H1 (cell line): ENCODE measurements at regions not wholly inside any gene's neighbourhood (a gene's known extent, or its start where the extent isn't known, plus 50 kb on each side); places are given as distances from the start of the nearest gene placed in this dataset.

Source experiments
- CTCF ChIA-PET: fragments of 300-600 bp; sonication (Branson Sonifier 250); formaldehyde crosslinking; loops from one replicate; lab custom pipeline; 2021; ENCODE audit not compliant: partially characterized antibody; lab: Charles Lee
- POLR2A ChIA-PET: fragments of 300-600 bp; sonication (Branson Sonifier 250); formaldehyde crosslinking; loops from one replicate; lab custom pipeline; 2021; ENCODE audit warnings: inconsistent platforms; ENCODE audit not compliant: partially characterized antibody; lab: Charles Lee
- DNase-seq, 2 experiments: peaks; one replicate each; pipeline versions ENCODE4 v3.0.0 to v3.0.0-alpha.2; 2010 to 2022; ENCODE audit warnings: low spot score in 2 of 2, low read depth in 1 of 2, mixed read lengths in 1 of 2
- FAIRE-seq: peaks from 2 replicates; lab custom pipeline; 2011; peaks lifted over from hg19 to GRCh38; lab: Jason Lieb, UNC
- H2AFZ ChIP-seq: 2 replicates; pipeline ENCODE4 v1.8.1; 2012; ENCODE audit warnings: low read length, inconsistent platforms
- H2AK5ac ChIP-seq: 2 replicates; pipeline ENCODE4 v1.6.1; 2013; ENCODE audit warnings: low read depth, low read length
- H2BK120ac ChIP-seq: replicated peaks from 2 replicates; pipeline ENCODE3; 2013; ENCODE audit warnings: low read depth, low read length, inconsistent platforms
- H2BK12ac ChIP-seq: 2 replicates; pipeline ENCODE4 v1.6.1; 2013; ENCODE audit warnings: low read depth, low read length
- H2BK15ac ChIP-seq: 2 replicates; pipeline ENCODE4 v1.6.1; 2013; ENCODE audit warnings: low read length
- H2BK20ac ChIP-seq: 2 replicates; pipeline ENCODE4 v1.6.1; 2013; ENCODE audit warnings: low read length
- H2BK5ac ChIP-seq: 2 replicates; pipeline ENCODE4 v1.6.1; 2013; ENCODE audit warnings: low read depth, low read length
- H3K14ac ChIP-seq: 2 replicates; pipeline ENCODE4 v1.6.1; 2013; ENCODE audit warnings: inconsistent platforms; ENCODE audit not compliant: insufficient read length
- H3K18ac ChIP-seq: 2 replicates; pipeline ENCODE4 v1.6.1; 2013; ENCODE audit warnings: low read length; ENCODE audit errors: extremely low read depth
- H3K23ac ChIP-seq: 2 replicates; pipeline ENCODE4 v1.6.1; 2013; ENCODE audit warnings: inconsistent platforms; ENCODE audit not compliant: insufficient read length
- H3K23me2 ChIP-seq: 2 replicates; pipeline ENCODE4 v1.6.1; 2013; ENCODE audit warnings: low read depth, low read length
- H3K27ac ChIP-seq: 2 replicates; pipeline ENCODE4 v1.6.1; 2011; ENCODE audit warnings: low read depth, low read length, inconsistent platforms
- H3K27me3 ChIP-seq, 4 experiments: replicated peaks in 1 of 4; 1 replicate in 1 of 4; 2 replicates in 3 of 4; pipeline versions ENCODE4 v1.6.1 to v1.8.1; 2011 to 2013; ENCODE audit warnings: low read length in 3 of 4, mild to moderate bottlenecking in 3 of 4, inconsistent platforms in 2 of 4, mixed read lengths in 2 of 4, moderate library complexity in 1 of 4; ENCODE audit not compliant: control insufficient read depth in 3 of 4, insufficient read depth in 3 of 4; ENCODE audit errors: extremely low read depth in 1 of 4
- H3K36me3 ChIP-seq, 4 experiments: 2 replicates each; pipeline versions ENCODE4 v1.6.1 to v1.8.1; 2011 to 2013; ENCODE audit warnings: mild to moderate bottlenecking in 4 of 4, low read length in 3 of 4, moderate library complexity in 2 of 4, control low read depth in 1 of 4, inconsistent platforms in 1 of 4; ENCODE audit not compliant: insufficient read depth in 4 of 4, control insufficient read depth in 2 of 4
- H3K4ac ChIP-seq: replicated peaks from 2 replicates; pipeline ENCODE3; 2013; ENCODE audit warnings: low read length, low read depth, mixed read lengths, inconsistent platforms; ENCODE audit not compliant: insufficient read length
- H3K4me1 ChIP-seq, 4 experiments: replicated peaks in 1 of 4; 1 replicate in 1 of 4; 2 replicates in 3 of 4; pipeline versions ENCODE4 v1.6.1 to v1.8.1; 2011 to 2013; ENCODE audit warnings: low read length in 3 of 4, inconsistent platforms in 2 of 4, mixed read lengths in 1 of 4; ENCODE audit not compliant: insufficient read depth in 4 of 4, control insufficient read depth in 3 of 4
- H3K4me2 ChIP-seq, 2 experiments: 2 replicates each; pipeline versions ENCODE4 v1.6.1 to v1.8.1; 2011 to 2013; ENCODE audit warnings: low read depth in 2 of 2, low read length in 2 of 2, control low read depth in 1 of 2, inconsistent platforms in 1 of 2, mild to moderate bottlenecking in 1 of 2; ENCODE audit not compliant: insufficient read depth in 1 of 2
- H3K4me3 ChIP-seq, 4 experiments: fragments of 200-600, 300-600 bp in 1 of 4; sonication (generic), shearing (Covaris generic), sonication (Bioruptor Twin) in 1 of 4; 2 replicates each; pipeline versions ENCODE4 v1.5.1 to v1.8.1; 2011 to 2016; ENCODE audit warnings: low read length in 4 of 4, low read depth in 3 of 4, control low read depth in 2 of 4, inconsistent platforms in 2 of 4, mild to moderate bottlenecking in 2 of 4, mixed read lengths in 1 of 4, moderate library complexity in 1 of 4; ENCODE audit not compliant: insufficient read depth in 2 of 4; ENCODE audit errors: extremely low read depth in 1 of 4
- H3K56ac ChIP-seq: replicated peaks from 2 replicates; pipeline ENCODE3; 2013; ENCODE audit warnings: low read depth, mild to moderate bottlenecking, mixed read lengths, low read length, inconsistent platforms; ENCODE audit not compliant: insufficient read length
- H3K79me1 ChIP-seq: 2 replicates; pipeline ENCODE4 v1.6.1; 2013; ENCODE audit warnings: low read depth, low read length, control low read depth
- H3K79me2 ChIP-seq, 2 experiments: 2 replicates each; pipeline versions ENCODE4 v1.6.1 to v1.8.1; 2012 to 2013; ENCODE audit warnings: low read length in 2 of 2, mild to moderate bottlenecking in 2 of 2, inconsistent platforms in 1 of 2; ENCODE audit not compliant: insufficient read depth in 2 of 2, control insufficient read depth in 1 of 2
- H3K9ac ChIP-seq, 4 experiments: replicated peaks in 1 of 4; 1 replicate in 1 of 4; 2 replicates in 3 of 4; pipeline versions ENCODE4 v1.6.1 to v1.8.1; 2011 to 2013; ENCODE audit warnings: low read depth in 3 of 4, low read length in 3 of 4, control low read depth in 2 of 4, mild to moderate bottlenecking in 2 of 4, moderate library complexity in 2 of 4, inconsistent platforms in 1 of 4; ENCODE audit errors: extremely low read depth in 1 of 4
- H3K9me3 ChIP-seq, 2 experiments: 2 replicates each; pipeline versions ENCODE4 v1.6.1 to v1.8.1; 2012 to 2013; ENCODE audit warnings: mild to moderate bottlenecking in 2 of 2, moderate library complexity in 2 of 2, control low read depth in 1 of 2, inconsistent platforms in 1 of 2, low read depth in 1 of 2, low read length in 1 of 2, mixed read lengths in 1 of 2; ENCODE audit not compliant: insufficient read depth in 2 of 2
- H4K20me1 ChIP-seq, 2 experiments: replicated peaks in 1 of 2; 2 replicates each; pipeline versions ENCODE3 to v1.8.1; 2011 to 2013; ENCODE audit warnings: inconsistent platforms in 2 of 2, low read length in 2 of 2, mild to moderate bottlenecking in 1 of 2; ENCODE audit not compliant: insufficient read depth in 2 of 2, control insufficient read depth in 1 of 2
- H4K5ac ChIP-seq: 2 replicates; pipeline ENCODE4 v1.6.1; 2013; ENCODE audit warnings: low read length, low read depth, mixed read lengths, inconsistent platforms; ENCODE audit not compliant: insufficient read length
- H4K8ac ChIP-seq: 2 replicates; pipeline ENCODE4 v1.8.0; 2013; ENCODE audit warnings: mild to moderate bottlenecking, moderate library complexity, low read length, inconsistent platforms; ENCODE audit not compliant: insufficient read depth; ENCODE audit errors: extremely low read depth
- H4K91ac ChIP-seq: replicated peaks from 2 replicates; pipeline ENCODE3; 2013; ENCODE audit warnings: low read length, mixed read lengths, inconsistent platforms; ENCODE audit not compliant: insufficient read length
- CBX8 ChIP-seq: fragments of 300-800, 300-1000 bp; sonication (generic); IDR thresholded peaks from 2 replicates; pipeline ENCODE4 v1.7.1; 2016; ENCODE audit warnings: low read depth, low read length, borderline replicate concordance
- CEBPB ChIP-seq: IDR thresholded peaks from 2 replicates; pipeline ENCODE4 v1.6.1; 2012; ENCODE audit warnings: low read depth, low read length
- CREB1 ChIP-seq: IDR thresholded peaks from 2 replicates; pipeline ENCODE4 v1.6.1; 2012; ENCODE audit warnings: inconsistent platforms
- GTF2F1 ChIP-seq: IDR thresholded peaks from 2 replicates; pipeline ENCODE4 v1.6.1; 2012; ENCODE audit warnings: low read depth, low read length, improper control_type of control experiment, borderline replicate concordance
- SP2 ChIP-seq: IDR thresholded peaks from 2 replicates; pipeline ENCODE4 v1.6.1; 2012; ENCODE audit warnings: mild to moderate bottlenecking, low read length, inconsistent platforms
- SP4 ChIP-seq: IDR thresholded peaks from 2 replicates; pipeline ENCODE4 v1.6.1; 2012; ENCODE audit warnings: low read length, inconsistent platforms
- WGBS, 2 experiments: shearing (Covaris generic) in 1 of 2; methylation state at CpG; one replicate each; pipeline versions ENCODE4 v1.1.6 to v1.1.7; 2013 to 2015; ENCODE audit warnings: low lambda C conversion rate in 2 of 2, mixed read lengths in 2 of 2, inconsistent platforms in 1 of 2, low coverage in 1 of 2, missing lambda C conversion rate in 1 of 2; ENCODE audit not compliant: insufficient replicate concordance in 2 of 2, insufficient coverage in 1 of 2, insufficient read length in 1 of 2; ENCODE audit errors: extremely low coverage in 1 of 2, missing lambda C conversion rate in 1 of 2; 5-methylcytosine and 5-hydroxymethylcytosine counted together
- TF ChIP-seq, protein P1 (sequence below): IDR thresholded peaks from 2 replicates; pipeline ENCODE4 v1.6.1; 2012; ENCODE audit warnings: low read length, inconsistent platforms

DNA sequence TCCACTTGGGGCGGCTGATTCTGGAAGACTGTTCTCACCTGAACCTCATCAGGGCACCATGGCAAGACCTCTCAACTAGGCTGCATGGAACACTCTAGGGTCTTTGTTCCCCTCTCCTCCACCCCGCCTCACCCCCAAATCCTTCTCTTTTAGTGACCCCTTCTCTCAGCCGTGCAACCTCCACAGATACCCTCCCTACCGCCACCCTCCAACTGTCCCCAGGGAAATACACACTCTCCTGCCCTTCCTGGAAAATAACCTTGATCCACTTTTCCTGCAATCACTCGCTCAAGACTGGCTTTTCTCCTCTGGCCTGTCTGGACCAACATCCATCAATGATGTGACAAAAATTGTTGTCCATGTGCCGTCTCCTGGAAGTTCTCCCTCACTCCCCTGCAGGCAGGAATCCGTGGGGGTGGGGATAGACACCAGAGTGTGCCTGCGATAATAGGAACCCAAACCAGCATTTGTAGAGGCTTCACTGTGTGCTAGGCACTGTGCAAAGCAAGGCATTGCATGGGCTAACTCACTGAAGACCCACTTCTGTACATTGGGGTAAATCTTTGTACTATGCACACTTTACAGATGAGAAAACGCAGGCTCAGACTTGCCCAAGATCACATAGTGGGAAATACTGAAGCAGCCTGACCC, 160.1 kb upstream of the UBE2E1 start:
- no peaks in the 10 kb centered on the region for H3K79me2 ChIP-seq
- no peak overlapping the region for H3K9ac ChIP-seq
- no peak overlapping the region for H3K4ac ChIP-seq
- H3K4me3 ChIP-seq, result no peak overlapping the region
- H2BK5ac ChIP-seq, result peak overlapping the region; percentile 68; the same call in 1 of the 2 replicates
- H4K8ac ChIP-seq, result no peak overlapping the region
- DNase-seq, result no peak
- H3K27ac ChIP-seq, result no peak overlapping the region
- peak overlapping the region; percentile 93; the same call in 1 of the 2 replicates for H2BK20ac ChIP-seq
- peaks cover 0 to 4% of the 10 kb centered on the region in 2 experiments; a peak in 1 of 4 replicates for H3K9me3 ChIP-seq
- H3K56ac ChIP-seq, result no peak overlapping the region
- H2BK120ac ChIP-seq, result peak overlapping the region; percentile 22
- H3K18ac ChIP-seq, result peak overlapping the region; percentile 81
- H2BK12ac ChIP-seq, result peak overlapping the region; percentile 81
- H3K4me1 ChIP-seq, result peaks cover 6 to 17% (median 12%) of the 10 kb centered on the region in 4 experiments; a peak in 5 of 7 replicates
- 0 out of 2 replicates have a peak overlapping the region, but pooled peaks have one; percentile 23 for H2BK15ac ChIP-seq
- H4K5ac ChIP-seq, result no peak overlapping the region
- no peaks in the 10 kb centered on the region for H4K20me1 ChIP-seq
- TF ChIP-seq, protein P1, sequence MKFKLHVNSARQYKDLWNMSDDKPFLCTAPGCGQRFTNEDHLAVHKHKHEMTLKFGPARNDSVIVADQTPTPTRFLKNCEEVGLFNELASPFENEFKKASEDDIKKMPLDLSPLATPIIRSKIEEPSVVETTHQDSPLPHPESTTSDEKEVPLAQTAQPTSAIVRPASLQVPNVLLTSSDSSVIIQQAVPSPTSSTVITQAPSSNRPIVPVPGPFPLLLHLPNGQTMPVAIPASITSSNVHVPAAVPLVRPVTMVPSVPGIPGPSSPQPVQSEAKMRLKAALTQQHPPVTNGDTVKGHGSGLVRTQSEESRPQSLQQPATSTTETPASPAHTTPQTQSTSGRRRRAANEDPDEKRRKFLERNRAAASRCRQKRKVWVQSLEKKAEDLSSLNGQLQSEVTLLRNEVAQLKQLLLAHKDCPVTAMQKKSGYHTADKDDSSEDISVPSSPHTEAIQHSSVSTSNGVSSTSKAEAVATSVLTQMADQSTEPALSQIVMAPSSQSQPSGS, result no peak
- TF ChIP-seq CBX8 (no peak), SP4 (no peak), SP2 (no peak), CEBPB (no peak), CREB1 (no peak), GTF2F1 (no peak)
- TF ChIP-seq, all 59 proteins: peak for 0
- ChIA-PET POLR2A (interaction anchor here (1.4 kb wide), 1 partner anchor 271 kb away, joined by 7 read pairs; the partner anchor contains the start of genes NKIRAS1 and RPL15), CTCF (interaction anchor here (1.2 kb wide), 1 partner anchor 10 kb away, joined by 3 read pairs; no protein-coding TSS in a partner anchor)
- Histone ChIP-seq H3K79me1 (no peaks in the 10 kb centered on the region), H3K36me3 (no peaks in the 10 kb centered on the region), H3K23me2 (no peaks in the 10 kb centered on the region; the same call in 1 of the 2 replicates), H3K4me2 (0 out of 4 replicates have a peak overlapping the region, but pooled peaks have one; percentile 7 to 20), H4K91ac (peak overlapping the region; percentile 68), H3K27me3 (no peaks in the 10 kb centered on the region), H2AK5ac (no peak overlapping the region), H3K14ac (no peak overlapping the region), H2AFZ (no peak overlapping the region), H3K23ac (no peak overlapping the region)
- 70% methylated on average over 9 of the region's 9 CpGs; no CpG with 5 or more reads in 1 of the 2 experiments for WGBS, 2 experiments
- no peak for FAIRE-seq
